GM21381 (cell line): ENCODE measurements at regions not wholly inside any gene's neighbourhood (a gene's known extent, or its start where the extent isn't known, plus 50 kb on each side); places are given as distances from the start of the nearest gene placed in this dataset.

Experiments used
- ATAC-seq: cut with Tn5 transposase; IDR thresholded peaks from one replicate; pipeline ENCODE4 v1.9.1; 2021; ENCODE audit warnings: mild to moderate bottlenecking, moderate library complexity; ENCODE audit not compliant: unreplicated experiment

- ATAC-seq, result no peak
Observed at GRCh38 chr12:28601570-28602058, 411.4 kb downstream of the CCDC91 start.

- no peak for ATAC-seq
Observed at GRCh38 chr12:28602786-28603185, 412.5 kb downstream of the CCDC91 start.

- ATAC-seq, result no peak
Observed at GRCh38 chr12:28603239-28603638, 413.0 kb downstream of the CCDC91 start.

- no peak for ATAC-seq
Observed at GRCh38 chr12:28603801-28604200, 413.5 kb downstream of the CCDC91 start.

DNA sequence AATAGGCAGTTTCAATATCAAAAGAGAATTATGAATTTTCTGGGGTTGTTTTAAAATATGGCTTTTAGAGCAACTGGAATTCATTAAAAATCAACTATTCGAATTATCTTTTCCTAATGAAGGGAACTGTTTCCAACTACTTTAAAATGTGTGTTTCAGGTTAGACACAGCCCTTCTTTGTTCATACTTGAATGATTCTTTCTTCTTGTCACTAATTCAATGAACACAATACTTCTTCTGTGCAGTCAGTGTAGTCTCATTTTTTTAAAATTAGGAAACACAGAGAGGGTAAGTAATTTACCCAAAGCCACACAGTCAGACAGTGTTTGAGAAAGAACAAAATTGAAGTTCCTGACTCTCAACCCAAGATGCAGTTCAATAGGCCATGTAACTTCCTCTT lies 414.0 kb downstream of the CCDC91 start:
- no peak for ATAC-seq

DNA sequence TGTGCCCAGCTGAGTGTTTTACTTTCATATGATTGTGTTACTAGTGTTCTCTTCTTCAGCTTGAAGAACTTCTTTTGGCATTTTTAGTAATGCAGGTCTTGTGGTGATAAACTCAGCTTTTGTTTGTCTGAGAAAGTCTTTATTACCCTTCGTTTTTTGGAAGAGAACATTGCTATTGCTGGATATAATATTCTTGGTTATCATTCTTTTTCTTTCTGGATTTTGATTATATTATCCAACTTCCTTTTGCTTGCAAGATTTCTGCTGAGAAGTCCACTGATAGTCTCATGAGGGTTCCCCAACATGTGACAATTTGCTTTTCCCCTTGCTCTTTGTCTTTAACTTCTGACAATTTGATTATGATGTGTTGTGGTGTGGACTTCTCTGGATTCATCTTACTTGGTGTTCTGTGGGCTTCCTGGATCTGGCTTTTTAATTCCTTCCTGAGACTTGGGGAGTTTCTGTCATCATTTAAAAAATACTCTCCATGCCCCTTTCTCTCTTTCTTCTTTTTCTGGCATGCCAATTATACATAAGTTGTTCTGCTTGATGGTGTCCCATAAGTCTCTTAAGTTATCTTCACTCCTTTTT lies 416.8 kb downstream of the CCDC91 start:
- no peak for ATAC-seq

- no peak for ATAC-seq
Observed at GRCh38 chr12:28610401-28611114, 420.3 kb downstream of the CCDC91 start.

DNA sequence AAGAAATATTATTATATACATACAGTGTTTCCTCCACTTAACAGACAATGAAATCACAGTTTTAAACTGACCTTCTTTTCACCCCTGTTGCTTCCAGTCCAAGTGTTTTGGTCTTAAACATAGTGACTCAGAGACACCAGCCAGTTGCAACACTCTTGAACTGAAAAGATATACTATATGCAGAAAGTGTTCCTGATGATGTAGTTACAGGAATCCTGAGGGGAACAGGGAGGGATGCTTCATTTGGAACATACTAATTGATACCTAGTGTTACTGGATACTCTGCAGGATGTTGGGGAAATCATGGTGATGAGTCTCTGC lies 420.8 kb downstream of the CCDC91 start:
- ATAC-seq, result no peak

DNA sequence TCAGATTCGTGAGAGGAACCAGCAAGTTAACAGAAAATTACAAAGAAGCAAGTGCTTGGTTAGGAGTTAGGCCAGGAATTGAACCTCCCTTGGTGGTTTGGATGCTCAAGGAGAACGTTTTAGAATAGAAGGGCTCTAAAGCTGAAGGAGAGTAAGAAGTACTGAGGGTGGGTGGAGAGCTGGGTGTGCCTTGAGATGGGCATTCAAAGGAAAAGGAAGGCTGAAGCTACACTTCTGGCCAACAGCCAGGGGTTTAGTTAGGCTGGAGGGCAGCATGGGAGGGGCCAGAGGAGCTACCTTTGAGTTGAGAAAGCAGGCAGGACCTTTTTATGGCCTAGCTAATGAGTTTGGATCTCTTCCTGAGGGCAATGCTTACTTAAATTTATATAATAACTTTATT lies 421.2 kb downstream of the CCDC91 start:
- ATAC-seq, result no peak

DNA sequence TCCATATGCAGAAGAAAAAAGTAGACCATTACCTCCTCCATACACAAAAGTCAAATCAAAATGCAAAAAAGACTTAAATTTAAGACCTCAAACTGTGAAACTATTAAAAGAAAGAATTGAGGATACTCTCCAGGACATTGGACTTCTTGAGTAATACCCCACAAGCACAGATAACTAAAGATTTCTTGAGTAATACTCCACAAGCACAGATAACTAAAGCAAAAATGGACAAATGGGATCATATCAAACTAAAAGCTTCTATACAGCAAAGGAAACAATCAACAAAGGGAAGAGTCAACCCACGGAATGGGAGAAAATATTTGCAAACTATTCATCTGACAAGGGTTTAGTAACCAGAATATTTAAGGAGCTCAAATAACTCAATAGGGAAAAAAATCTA lies 427.9 kb downstream of the CCDC91 start:
- ATAC-seq, result no peak

DNA sequence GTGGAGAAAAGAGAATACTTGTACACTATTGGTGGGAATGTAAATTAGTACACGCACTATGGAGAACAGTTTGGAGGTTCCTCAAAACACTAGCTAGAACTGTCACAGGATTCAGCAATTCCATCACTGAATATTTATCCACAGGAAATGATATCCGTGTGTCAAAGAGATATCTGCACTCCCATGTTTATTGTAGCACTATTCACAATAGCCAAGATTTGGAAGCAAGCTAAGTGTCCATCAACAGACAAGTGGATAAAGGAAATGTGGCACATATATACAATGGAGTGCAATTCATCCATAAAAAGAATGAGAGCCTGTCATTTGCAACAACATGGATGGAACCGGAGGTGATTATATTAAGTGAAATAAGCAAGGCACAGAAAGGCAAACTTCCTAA lies 428.5 kb downstream of the CCDC91 start:
- no peak for ATAC-seq

- ATAC-seq, result no peak
Observed at GRCh38 chr12:28620281-28620680, 430.0 kb downstream of the CCDC91 start.

DNA sequence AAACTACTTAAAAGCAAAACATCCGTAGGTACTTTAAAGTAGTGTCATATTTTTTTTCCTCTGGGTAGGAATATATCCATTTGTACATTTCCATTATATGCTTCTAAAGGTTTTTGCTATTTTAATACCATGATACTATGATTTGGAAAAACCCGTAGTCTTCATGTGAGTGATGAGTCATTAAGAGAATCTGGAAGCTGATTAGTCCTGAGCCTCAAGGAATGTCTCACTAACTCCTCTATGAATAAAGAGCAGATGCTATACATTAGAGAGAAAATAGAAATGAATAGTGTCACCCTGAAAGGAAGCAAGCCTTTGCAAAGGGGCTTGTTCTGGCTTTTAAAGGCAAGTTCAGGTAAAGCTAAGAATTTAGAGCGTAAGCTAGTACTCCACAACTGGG lies 432.1 kb downstream of the CCDC91 start:
- ATAC-seq, result no peak

- no peak for ATAC-seq
Observed at GRCh38 chr12:28626504-28626903, 436.2 kb downstream of the CCDC91 start.

DNA sequence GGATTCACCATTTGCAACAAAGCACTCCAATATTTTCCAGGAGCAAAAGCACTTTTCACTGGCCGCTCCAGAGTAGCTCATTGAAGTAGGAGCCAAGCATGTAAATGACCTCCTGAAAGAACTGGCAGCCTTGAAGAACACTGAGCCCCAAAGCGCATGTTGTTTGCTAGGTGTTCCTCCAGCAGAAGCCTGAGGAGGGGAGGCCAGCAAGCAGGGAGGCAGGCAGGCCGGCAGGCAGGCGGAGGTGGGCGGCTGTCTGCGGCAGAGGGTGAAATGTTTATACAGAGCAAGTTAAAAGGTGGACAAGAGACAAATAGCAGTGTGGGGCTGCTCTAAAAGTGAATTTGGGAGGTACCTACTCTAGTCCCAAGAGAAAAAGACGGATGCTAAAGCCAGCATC lies 439.4 kb downstream of the CCDC91 start:
- no peak for ATAC-seq

DNA sequence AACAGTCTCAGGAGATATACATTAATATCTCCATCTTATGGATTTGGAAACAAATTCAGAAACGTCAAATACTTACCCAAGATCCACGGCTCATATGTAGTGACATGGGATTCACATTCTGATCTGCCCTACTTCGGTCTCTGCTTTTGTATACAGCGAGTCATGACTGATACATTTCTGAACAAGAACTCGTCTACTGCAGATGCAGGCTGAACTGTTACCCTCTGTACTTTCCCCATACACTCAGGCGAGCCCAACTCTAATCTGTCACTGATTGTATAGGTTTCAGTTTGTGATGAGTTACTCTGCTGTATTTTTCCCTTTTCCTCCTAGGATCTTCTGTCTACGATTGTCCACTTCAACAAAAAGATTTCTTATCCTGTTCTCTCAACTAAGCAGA lies 441.6 kb downstream of the CCDC91 start:
- ATAC-seq, result no peak

DNA sequence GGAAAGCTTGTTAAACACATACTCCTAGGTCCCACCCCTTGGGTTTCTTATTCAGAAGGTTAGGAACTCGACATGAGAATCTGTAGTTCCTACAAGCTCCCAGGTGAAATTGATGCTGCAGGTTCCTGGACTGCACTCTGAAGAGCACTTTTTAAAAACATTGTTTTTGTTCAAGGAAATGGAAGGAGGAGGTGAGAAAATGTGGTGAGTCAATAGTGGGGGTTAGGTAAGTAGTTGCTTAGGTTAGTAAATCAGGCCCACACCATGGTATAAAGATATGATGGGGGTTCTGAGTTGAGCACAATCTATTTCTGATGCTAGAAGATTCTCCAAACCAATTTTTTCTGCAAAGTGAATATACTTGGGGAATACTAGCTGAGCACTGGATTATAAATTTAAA lies 450.3 kb downstream of the CCDC91 start:
- no peak for ATAC-seq

DNA sequence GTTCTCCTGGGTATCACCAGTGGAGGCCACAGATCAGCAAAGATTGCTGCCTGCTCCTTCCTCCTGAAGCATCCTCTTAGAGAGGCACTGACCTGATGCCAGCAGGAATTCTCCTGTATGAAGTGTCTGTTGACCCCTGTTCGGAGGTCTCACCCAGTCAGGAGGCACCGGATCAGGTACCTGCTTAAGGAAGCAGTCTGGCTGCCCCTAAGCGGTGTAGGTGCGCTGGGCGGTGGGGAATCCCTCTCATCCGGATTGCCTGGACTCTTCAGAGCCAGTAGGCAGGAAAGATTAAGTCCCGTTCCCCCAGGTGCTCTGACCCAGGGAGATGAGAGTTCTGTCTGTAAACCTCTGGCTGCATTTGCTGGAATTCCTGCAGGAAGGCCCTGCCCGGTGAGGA lies 455.2 kb downstream of the CCDC91 start:
- ATAC-seq, result no peak

- ATAC-seq, result no peak
Observed at GRCh38 chr12:28645891-28646290, 455.6 kb downstream of the CCDC91 start.

DNA sequence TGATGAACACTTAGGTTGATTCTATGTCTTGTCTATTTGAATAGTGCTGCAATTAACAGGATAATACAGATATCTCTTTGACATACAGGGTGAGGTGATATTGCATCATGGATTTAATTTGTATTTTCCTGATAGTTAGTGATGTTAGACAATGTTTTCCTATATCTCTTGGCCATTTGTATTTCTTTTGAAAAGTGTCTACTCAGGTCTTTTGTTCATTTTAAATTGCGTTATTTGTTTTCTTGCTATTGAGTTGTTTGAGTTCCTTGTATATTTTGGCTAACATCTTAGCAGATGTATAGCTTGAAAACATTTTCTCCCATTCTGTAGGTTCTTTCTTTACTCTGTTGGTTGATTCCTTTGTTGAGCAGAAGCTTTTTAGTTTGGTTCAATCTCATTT lies 460.6 kb downstream of the CCDC91 start:
- no peak for ATAC-seq

DNA sequence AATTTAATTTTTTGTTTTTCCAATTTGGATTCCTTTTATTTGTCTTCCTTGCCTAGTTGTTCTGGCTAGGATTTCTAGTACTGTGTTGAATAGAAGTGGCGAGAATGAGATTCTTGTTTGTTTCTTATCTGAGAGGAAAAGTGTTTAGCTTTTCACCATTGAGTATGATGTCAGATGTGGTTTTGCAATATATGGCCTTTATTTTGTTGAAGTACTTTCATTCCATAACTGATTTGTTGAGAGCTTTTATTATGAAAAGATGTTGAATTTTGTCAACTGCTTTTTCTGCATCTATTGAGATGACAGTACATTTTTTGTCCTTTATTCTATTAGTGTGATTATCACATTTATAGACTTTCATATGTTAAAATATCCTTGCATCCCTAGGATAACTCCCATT lies 462.0 kb downstream of the CCDC91 start:
- no peak for ATAC-seq

DNA sequence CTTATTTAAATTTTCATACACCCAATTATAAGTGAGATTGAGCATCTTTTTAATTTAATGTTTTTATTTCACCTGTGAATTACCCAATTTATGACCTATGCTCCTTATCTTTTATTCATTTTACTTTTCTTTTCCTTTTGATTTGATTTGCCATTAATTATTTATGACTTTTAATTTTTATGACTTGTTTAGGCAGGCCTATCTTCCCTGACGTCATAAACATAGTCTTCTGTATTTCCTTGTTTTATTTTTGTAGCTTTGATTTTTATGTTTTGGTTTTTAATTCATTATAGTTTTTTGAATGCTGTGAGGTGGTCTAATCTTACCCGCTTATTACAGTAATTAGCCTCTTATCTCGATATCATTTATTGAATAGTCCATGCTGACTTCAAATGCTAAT lies 467.1 kb upstream of the FAR2 start:
- ATAC-seq, result no peak

GRCh38 chr12:28683366-28683765 lies 465.7 kb upstream of the FAR2 start:
- no peak for ATAC-seq
